HepG2 (cell line): ENCODE measurements at regions not wholly inside any gene's neighbourhood (a gene's known extent, or its start where the extent isn't known, plus 50 kb on each side); places are given as distances from the start of the nearest gene placed in this dataset.

Source experiments
- EP300 ChIP-seq, 3 experiments: sonication (generic) in 1 of 3; formaldehyde crosslinking in 1 of 3; IDR thresholded peaks; 2 replicates each; pipeline versions ENCODE4 v1.5.1 to v1.6.1; 2011 to 2020; ENCODE audit warnings: low read depth in 2 of 3, low read length in 2 of 3, borderline replicate concordance in 1 of 3, improper control_type of control experiment in 1 of 3, mild to moderate bottlenecking in 1 of 3, missing genetic modification reagents in 1 of 3, moderate library complexity in 1 of 3
- GFI1 ChIP-seq: sonication (generic); formaldehyde crosslinking; IDR thresholded peaks from 2 replicates; pipeline ENCODE4 v1.5.0; 2020; ENCODE audit warnings: missing genetic modification reagents, mild to moderate bottlenecking, borderline replicate concordance
- PAXIP1 ChIP-seq: sonication (generic); formaldehyde crosslinking; conservative IDR thresholded peaks from 2 replicates; pipeline ENCODE4 v1.4.0; 2020; ENCODE audit warnings: mild to moderate bottlenecking, missing genetic modification reagents, moderate library complexity
- RBM22 ChIP-seq: fragments of 200-400 bp; formaldehyde crosslinking; optimal IDR thresholded peaks from 2 replicates; pipeline ENCODE3; 2017; ENCODE audit warnings: mild to moderate bottlenecking, low read length, moderate library complexity
- TFDP1 ChIP-seq: IDR thresholded peaks from 2 replicates; pipeline ENCODE4 v1.6.1; 2016; ENCODE audit warnings: missing compliant biosample characterization, missing genetic modification reagents, borderline replicate concordance
- ZFP36 ChIP-seq: fragments of 150-350 bp; IDR thresholded peaks from 2 replicates; pipeline ENCODE4 v1.6.1; 2018; ENCODE audit warnings: borderline replicate concordance, low read length, low read depth; ENCODE audit not compliant: partially characterized antibody
- ZFX ChIP-seq: sonication (generic); formaldehyde crosslinking; IDR thresholded peaks from 2 replicates; pipeline ENCODE4 v1.4.0; 2020; ENCODE audit warnings: mild to moderate bottlenecking, low read depth, missing genetic modification reagents, moderate library complexity
- ZNF274 ChIP-seq: sonication (generic); formaldehyde crosslinking; IDR thresholded peaks from 2 replicates; pipeline ENCODE4 v1.5.1; 2020; ENCODE audit warnings: mild to moderate bottlenecking, missing genetic modification reagents
- TF ChIP-seq, protein P1 (sequence below), 2 experiments: sonication (generic) in 1 of 2; formaldehyde crosslinking in 1 of 2; IDR thresholded peaks; 2 replicates each; pipeline versions ENCODE4 v1.4.0 to v1.6.1; 2018 to 2020; ENCODE audit warnings: missing genetic modification reagents in 2 of 2, borderline replicate concordance in 1 of 2, low read depth in 1 of 2, mild to moderate bottlenecking in 1 of 2, missing biosample characterization in 1 of 2
- TF ChIP-seq, protein P2 (sequence below): sonication (generic); formaldehyde crosslinking; IDR thresholded peaks from 2 replicates; pipeline ENCODE4 v1.4.0; 2020; ENCODE audit warnings: missing genetic modification reagents
- TF ChIP-seq, protein P3 (sequence below): sonication (generic); formaldehyde crosslinking; IDR thresholded peaks from 2 replicates; pipeline ENCODE4 v1.4.0; 2020; ENCODE audit warnings: missing genetic modification reagents

GRCh38 chr2:111702119-111702803, 181.7 kb downstream of the ANAPC1 start (continued):
- peak; percentile 25; the same call in 1 of the 2 replicates for TF ChIP-seq PAXIP1 (CRISPR knock-in tag)
- TF ChIP-seq ZFX (CRISPR knock-in tag) = peak; percentile 59; the same call in 1 of the 2 replicates
- TF ChIP-seq ZFP36 = no peak
- TF ChIP-seq, protein P1, sequence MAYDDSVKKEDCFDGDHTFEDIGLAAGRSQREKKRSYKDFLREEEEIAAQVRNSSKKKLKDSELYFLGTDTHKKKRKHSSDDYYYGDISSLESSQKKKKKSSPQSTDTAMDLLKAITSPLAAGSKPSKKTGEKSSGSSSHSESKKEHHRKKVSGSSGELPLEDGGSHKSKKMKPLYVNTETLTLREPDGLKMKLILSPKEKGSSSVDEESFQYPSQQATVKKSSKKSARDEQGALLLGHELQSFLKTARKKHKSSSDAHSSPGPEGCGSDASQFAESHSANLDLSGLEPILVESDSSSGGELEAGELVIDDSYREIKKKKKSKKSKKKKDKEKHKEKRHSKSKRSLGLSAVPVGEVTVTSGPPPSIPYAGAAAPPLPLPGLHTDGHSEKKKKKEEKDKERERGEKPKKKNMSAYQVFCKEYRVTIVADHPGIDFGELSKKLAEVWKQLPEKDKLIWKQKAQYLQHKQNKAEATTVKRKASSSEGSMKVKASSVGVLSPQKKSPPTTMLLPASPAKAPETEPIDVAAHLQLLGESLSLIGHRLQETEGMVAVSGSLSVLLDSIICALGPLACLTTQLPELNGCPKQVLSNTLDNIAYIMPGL (CRISPR knock-in tag; IDR thresholded peaks at IDR 0.05; ENCODE audit: borderline replicate concordance in 1 of 2, low read depth in 1 of 2) = peak; percentile 42 to 82; a peak in 2 of 4 replicates
- TF ChIP-seq ZNF274 = peak; percentile 85
- TF ChIP-seq TFDP1 (CRISPR knock-in tag) = 0 out of 2 replicates have a peak, but pooled peaks have one; percentile 38
- 0 out of 2 replicates have a peak, but pooled peaks have one; percentile 25 for TF ChIP-seq GFI1 (CRISPR knock-in tag)
- TF ChIP-seq, protein P2, sequence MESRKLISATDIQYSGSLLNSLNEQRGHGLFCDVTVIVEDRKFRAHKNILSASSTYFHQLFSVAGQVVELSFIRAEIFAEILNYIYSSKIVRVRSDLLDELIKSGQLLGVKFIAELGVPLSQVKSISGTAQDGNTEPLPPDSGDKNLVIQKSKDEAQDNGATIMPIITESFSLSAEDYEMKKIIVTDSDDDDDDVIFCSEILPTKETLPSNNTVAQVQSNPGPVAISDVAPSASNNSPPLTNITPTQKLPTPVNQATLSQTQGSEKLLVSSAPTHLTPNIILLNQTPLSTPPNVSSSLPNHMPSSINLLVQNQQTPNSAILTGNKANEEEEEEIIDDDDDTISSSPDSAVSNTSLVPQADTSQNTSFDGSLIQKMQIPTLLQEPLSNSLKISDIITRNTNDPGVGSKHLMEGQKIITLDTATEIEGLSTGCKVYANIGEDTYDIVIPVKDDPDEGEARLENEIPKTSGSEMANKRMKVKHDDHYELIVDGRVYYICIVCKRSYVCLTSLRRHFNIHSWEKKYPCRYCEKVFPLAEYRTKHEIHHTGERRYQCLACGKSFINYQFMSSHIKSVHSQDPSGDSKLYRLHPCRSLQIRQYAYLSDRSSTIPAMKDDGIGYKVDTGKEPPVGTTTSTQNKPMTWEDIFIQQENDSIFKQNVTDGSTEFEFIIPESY (CRISPR knock-in tag) = peak; percentile 6; the same call in 1 of the 2 replicates
- no peak for TF ChIP-seq EP300 (IDR thresholded peaks at IDR 0.05; ENCODE audit: low read depth in 2 of 2, low read length in 2 of 2)
- no peak for TF ChIP-seq EP300 (CRISPR knock-in tag; IDR thresholded peaks at IDR 0.05; ENCODE audit: borderline replicate concordance)
- TF ChIP-seq, protein P3, sequence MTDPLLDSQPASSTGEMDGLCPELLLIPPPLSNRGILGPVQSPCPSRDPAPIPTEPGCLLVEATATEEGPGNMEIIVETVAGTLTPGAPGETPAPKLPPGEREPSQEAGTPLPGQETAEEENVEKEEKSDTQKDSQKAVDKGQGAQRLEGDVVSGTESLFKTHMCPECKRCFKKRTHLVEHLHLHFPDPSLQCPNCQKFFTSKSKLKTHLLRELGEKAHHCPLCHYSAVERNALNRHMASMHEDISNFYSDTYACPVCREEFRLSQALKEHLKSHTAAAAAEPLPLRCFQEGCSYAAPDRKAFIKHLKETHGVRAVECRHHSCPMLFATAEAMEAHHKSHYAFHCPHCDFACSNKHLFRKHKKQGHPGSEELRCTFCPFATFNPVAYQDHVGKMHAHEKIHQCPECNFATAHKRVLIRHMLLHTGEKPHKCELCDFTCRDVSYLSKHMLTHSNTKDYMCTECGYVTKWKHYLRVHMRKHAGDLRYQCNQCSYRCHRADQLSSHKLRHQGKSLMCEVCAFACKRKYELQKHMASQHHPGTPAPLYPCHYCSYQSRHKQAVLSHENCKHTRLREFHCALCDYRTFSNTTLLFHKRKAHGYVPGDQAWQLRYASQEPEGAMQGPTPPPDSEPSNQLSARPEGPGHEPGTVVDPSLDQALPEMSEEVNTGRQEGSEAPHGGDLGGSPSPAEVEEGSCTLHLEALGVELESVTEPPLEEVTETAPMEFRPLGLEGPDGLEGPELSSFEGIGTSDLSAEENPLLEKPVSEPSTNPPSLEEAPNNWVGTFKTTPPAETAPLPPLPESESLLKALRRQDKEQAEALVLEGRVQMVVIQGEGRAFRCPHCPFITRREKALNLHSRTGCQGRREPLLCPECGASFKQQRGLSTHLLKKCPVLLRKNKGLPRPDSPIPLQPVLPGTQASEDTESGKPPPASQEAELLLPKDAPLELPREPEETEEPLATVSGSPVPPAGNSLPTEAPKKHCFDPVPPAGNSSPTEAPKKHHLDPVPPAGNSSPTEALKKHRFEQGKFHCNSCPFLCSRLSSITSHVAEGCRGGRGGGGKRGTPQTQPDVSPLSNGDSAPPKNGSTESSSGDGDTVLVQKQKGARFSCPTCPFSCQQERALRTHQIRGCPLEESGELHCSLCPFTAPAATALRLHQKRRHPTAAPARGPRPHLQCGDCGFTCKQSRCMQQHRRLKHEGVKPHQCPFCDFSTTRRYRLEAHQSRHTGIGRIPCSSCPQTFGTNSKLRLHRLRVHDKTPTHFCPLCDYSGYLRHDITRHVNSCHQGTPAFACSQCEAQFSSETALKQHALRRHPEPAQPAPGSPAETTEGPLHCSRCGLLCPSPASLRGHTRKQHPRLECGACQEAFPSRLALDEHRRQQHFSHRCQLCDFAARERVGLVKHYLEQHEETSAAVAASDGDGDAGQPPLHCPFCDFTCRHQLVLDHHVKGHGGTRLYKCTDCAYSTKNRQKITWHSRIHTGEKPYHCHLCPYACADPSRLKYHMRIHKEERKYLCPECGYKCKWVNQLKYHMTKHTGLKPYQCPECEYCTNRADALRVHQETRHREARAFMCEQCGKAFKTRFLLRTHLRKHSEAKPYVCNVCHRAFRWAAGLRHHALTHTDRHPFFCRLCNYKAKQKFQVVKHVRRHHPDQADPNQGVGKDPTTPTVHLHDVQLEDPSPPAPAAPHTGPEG (CRISPR knock-in tag) = peak; percentile 71; the same call in 1 of the 2 replicates
- TF ChIP-seq RBM22 = no peak
